ENCODE measurements at regions not wholly inside any gene's neighbourhood (a gene's known extent, or its start where the extent isn't known, plus 50 kb on each side); places are given as distances from the start of the nearest gene placed in this dataset.

DNA sequence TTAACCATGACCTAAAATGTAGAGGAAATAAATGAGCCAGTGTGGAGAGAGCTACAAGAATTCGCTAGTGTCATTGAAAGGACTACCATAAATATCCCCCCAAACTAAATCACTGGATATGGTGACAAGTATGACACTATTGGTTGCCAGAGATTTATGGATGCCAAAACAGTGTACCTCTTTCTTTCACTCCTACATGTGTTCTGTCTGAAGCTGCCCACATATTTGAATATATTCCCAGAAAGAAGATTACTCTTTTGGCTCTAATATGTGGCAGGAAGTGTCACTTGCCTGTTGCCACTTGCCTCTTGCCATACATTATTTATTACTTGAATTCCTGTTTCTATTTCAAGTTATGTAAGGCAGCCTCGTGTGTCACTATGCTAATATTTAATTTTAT, 1573.6 kb downstream of the TECRL start:
- TF ChIP-seq POLR2A (IDR thresholded peaks at IDR 0.05; ENCODE audit: low read depth, low read length) = no peak
- TF ChIP-seq, protein P1, sequence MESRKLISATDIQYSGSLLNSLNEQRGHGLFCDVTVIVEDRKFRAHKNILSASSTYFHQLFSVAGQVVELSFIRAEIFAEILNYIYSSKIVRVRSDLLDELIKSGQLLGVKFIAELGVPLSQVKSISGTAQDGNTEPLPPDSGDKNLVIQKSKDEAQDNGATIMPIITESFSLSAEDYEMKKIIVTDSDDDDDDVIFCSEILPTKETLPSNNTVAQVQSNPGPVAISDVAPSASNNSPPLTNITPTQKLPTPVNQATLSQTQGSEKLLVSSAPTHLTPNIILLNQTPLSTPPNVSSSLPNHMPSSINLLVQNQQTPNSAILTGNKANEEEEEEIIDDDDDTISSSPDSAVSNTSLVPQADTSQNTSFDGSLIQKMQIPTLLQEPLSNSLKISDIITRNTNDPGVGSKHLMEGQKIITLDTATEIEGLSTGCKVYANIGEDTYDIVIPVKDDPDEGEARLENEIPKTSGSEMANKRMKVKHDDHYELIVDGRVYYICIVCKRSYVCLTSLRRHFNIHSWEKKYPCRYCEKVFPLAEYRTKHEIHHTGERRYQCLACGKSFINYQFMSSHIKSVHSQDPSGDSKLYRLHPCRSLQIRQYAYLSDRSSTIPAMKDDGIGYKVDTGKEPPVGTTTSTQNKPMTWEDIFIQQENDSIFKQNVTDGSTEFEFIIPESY (IDR thresholded peaks at IDR 0.05) = no peak
- TF ChIP-seq FOXK2 (IDR thresholded peaks at IDR 0.05) = no peak
- TF ChIP-seq, protein P2, sequence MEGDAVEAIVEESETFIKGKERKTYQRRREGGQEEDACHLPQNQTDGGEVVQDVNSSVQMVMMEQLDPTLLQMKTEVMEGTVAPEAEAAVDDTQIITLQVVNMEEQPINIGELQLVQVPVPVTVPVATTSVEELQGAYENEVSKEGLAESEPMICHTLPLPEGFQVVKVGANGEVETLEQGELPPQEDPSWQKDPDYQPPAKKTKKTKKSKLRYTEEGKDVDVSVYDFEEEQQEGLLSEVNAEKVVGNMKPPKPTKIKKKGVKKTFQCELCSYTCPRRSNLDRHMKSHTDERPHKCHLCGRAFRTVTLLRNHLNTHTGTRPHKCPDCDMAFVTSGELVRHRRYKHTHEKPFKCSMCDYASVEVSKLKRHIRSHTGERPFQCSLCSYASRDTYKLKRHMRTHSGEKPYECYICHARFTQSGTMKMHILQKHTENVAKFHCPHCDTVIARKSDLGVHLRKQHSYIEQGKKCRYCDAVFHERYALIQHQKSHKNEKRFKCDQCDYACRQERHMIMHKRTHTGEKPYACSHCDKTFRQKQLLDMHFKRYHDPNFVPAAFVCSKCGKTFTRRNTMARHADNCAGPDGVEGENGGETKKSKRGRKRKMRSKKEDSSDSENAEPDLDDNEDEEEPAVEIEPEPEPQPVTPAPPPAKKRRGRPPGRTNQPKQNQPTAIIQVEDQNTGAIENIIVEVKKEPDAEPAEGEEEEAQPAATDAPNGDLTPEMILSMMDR (IDR thresholded peaks at IDR 0.05 in 2 of 3, conservative IDR thresholded peaks at IDR 0.05 in 1 of 3; ENCODE audit: control insufficient read depth in 2 of 3, extremely low read depth in 1 of 3, insufficient read depth in 1 of 3, low read depth in 3 of 3, low read length in 3 of 3) = no peak
- TF ChIP-seq GABPA (IDR thresholded peaks at IDR 0.05; ENCODE audit: low read depth) = no peak
- TF ChIP-seq, protein P3, sequence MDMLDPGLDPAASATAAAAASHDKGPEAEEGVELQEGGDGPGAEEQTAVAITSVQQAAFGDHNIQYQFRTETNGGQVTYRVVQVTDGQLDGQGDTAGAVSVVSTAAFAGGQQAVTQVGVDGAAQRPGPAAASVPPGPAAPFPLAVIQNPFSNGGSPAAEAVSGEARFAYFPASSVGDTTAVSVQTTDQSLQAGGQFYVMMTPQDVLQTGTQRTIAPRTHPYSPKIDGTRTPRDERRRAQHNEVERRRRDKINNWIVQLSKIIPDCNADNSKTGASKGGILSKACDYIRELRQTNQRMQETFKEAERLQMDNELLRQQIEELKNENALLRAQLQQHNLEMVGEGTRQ (IDR thresholded peaks at IDR 0.05; ENCODE audit: borderline replicate concordance, low read depth, low read length) = no peak
- no peak for TF ChIP-seq CHD4 (IDR thresholded peaks at IDR 0.05)
- no peak for TF ChIP-seq YY1 (IDR thresholded peaks at IDR 0.05; ENCODE audit: low read depth, low read length)
- no peak for TF ChIP-seq ETV6 (conservative IDR thresholded peaks at IDR 0.05 in 1 of 2, IDR thresholded peaks at IDR 0.05 in 1 of 2; ENCODE audit: borderline replicate concordance in 1 of 2, low read depth in 1 of 2)
- TF ChIP-seq SIN3A (IDR thresholded peaks at IDR 0.05; ENCODE audit: low read depth, low read length) = no peak
- TF ChIP-seq MXI1 (IDR thresholded peaks at IDR 0.05; ENCODE audit: low read depth, low read length) = no peak
- no peak for TF ChIP-seq CBFB (IDR thresholded peaks at IDR 0.05; ENCODE audit: low read depth)
- TF ChIP-seq, protein P4, sequence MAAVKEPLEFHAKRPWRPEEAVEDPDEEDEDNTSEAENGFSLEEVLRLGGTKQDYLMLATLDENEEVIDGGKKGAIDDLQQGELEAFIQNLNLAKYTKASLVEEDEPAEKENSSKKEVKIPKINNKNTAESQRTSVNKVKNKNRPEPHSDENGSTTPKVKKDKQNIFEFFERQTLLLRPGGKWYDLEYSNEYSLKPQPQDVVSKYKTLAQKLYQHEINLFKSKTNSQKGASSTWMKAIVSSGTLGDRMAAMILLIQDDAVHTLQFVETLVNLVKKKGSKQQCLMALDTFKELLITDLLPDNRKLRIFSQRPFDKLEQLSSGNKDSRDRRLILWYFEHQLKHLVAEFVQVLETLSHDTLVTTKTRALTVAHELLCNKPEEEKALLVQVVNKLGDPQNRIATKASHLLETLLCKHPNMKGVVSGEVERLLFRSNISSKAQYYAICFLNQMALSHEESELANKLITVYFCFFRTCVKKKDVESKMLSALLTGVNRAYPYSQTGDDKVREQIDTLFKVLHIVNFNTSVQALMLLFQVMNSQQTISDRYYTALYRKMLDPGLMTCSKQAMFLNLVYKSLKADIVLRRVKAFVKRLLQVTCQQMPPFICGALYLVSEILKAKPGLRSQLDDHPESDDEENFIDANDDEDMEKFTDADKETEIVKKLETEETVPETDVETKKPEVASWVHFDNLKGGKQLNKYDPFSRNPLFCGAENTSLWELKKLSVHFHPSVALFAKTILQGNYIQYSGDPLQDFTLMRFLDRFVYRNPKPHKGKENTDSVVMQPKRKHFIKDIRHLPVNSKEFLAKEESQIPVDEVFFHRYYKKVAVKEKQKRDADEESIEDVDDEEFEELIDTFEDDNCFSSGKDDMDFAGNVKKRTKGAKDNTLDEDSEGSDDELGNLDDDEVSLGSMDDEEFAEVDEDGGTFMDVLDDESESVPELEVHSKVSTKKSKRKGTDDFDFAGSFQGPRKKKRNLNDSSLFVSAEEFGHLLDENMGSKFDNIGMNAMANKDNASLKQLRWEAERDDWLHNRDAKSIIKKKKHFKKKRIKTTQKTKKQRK (IDR thresholded peaks at IDR 0.05; ENCODE audit: low read depth, low read length) = no peak
- TF ChIP-seq TBL1XR1 (IDR thresholded peaks at IDR 0.05; ENCODE audit: low read depth, low read length) = no peak

All from GM12878 (cell line).